ENCODE measurements at regions not wholly inside any gene's neighbourhood (a gene's known extent, or its start where the extent isn't known, plus 50 kb on each side); places are given as distances from the start of the nearest gene placed in this dataset.

GRCh38 chr6:159508931-159509330 lies 184.1 kb downstream of the SOD2 start:
- Histone ChIP-seq H3K79me2 (ENCODE audit: control insufficient read depth, insufficient read depth, low read length) (no peaks in the 10 kb centered on the region), H3K4me2 (ENCODE audit: insufficient read depth, low read length) (no peak overlapping the region), H2AFZ (ENCODE audit: low read depth, low read length) (no peak overlapping the region), H3K9ac (ENCODE audit: insufficient read depth in 1 of 2, low read depth in 2 of 2, low read length in 2 of 2) (no peak overlapping the region), H4K20me1 (replicated peaks; ENCODE audit: control insufficient read depth, insufficient read depth, low read length) (no peaks in the 10 kb centered on the region; the same call in 1 of the 2 replicates), H3K27me3 (ENCODE audit: control insufficient read depth in 2 of 2, insufficient read depth in 2 of 2, low read length in 2 of 2) (peaks cover 13 to 50% of the 10 kb centered on the region in 2 experiments), H3K27ac (ENCODE audit: extremely low read depth, low read depth, low read length) (no peak overlapping the region), H3K9me1 (ENCODE audit: control insufficient read depth, insufficient read depth, low read length) (no peaks in the 10 kb centered on the region), H3K4me1 (replicated peaks in 1 of 2; ENCODE audit: control insufficient read depth in 2 of 2, insufficient read depth in 2 of 2, low read length in 2 of 2) (0 out of 5 replicates have a peak, but pooled peaks cover 0 to 3% of the 10 kb centered on the region in 2 experiments), H3K9me3 (replicated peaks; ENCODE audit: control insufficient read depth, insufficient read depth, low read depth, low read length) (no peaks in the 10 kb centered on the region), H3K36me3 (ENCODE audit: control insufficient read depth, insufficient read depth, low read length) (no peaks in the 10 kb centered on the region), H3K4me3 (no peak overlapping the region)
- DNase-seq (ENCODE audit: extremely low read depth in 1 of 4, low spot score in 3 of 4) (no peak), ATAC-seq (no peak), FAIRE-seq (no peak)
- in situ Hi-C loops (cut with MboI): no loop called here
- no peak for TF ChIP-seq YBX1 (IDR thresholded peaks at IDR 0.05)
- TF ChIP-seq ZNF639 (CRISPR knock-in tag; conservative IDR thresholded peaks at IDR 0.05 in 1 of 2, IDR thresholded peaks at IDR 0.05 in 1 of 2): no peak
- TF ChIP-seq BCL6 (CRISPR knock-in tag; IDR thresholded peaks at IDR 0.05): no peak
- peak; percentile 94 for TF ChIP-seq ZNF134 (CRISPR knock-in tag; conservative IDR thresholded peaks at IDR 0.05)
- no peak for TF ChIP-seq ERF (CRISPR knock-in tag; IDR thresholded peaks at IDR 0.05)
- ChIA-PET POLR2A (interaction anchor here (1.1 kb wide), 1 partner anchor 13 kb away, joined by 3 read pairs; no protein-coding TSS in a partner anchor), CTCF (ENCODE audit: low intra/inter-chr PET ratio) (no interaction called here)
- intact Hi-C loops (cut with micrococcal nuclease): no loop called here
- WGBS (ENCODE audit: insufficient coverage, low coverage, missing lambda C conversion rate): 2% methylated on average over 2 of the region's 2 CpGs
- no TSS peak for BruUV-seq (replicated peaks)

Measured in K562 (cell line).